ENCODE measurements at regions not wholly inside any gene's neighbourhood (a gene's known extent, or its start where the extent isn't known, plus 50 kb on each side); places are given as distances from the start of the nearest gene placed in this dataset.

DNA sequence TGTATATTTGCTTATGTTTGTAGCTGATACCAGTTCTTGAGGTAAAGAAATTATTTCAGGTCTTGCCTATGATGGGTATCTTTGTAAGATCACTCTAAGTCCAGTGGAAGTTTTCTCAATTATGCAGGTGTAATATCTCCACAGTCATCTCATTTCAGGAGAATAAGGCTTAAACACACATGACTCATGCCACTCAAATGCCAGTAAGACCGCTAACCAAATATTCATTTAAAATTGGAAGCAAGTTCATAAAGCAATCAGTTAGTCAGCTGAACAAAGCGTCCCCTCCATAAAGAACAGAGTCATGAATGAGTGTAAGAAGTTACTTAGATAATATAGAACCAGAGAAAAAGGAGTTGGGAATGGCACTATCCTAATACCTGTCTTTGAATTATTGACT is 248.7 kb downstream of the LURAP1L start:
- TF ChIP-seq, protein P1, sequence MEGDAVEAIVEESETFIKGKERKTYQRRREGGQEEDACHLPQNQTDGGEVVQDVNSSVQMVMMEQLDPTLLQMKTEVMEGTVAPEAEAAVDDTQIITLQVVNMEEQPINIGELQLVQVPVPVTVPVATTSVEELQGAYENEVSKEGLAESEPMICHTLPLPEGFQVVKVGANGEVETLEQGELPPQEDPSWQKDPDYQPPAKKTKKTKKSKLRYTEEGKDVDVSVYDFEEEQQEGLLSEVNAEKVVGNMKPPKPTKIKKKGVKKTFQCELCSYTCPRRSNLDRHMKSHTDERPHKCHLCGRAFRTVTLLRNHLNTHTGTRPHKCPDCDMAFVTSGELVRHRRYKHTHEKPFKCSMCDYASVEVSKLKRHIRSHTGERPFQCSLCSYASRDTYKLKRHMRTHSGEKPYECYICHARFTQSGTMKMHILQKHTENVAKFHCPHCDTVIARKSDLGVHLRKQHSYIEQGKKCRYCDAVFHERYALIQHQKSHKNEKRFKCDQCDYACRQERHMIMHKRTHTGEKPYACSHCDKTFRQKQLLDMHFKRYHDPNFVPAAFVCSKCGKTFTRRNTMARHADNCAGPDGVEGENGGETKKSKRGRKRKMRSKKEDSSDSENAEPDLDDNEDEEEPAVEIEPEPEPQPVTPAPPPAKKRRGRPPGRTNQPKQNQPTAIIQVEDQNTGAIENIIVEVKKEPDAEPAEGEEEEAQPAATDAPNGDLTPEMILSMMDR (conservative IDR thresholded peaks at IDR 0.05): no peak
- TF ChIP-seq ZFX (IDR thresholded peaks at IDR 0.05): no peak

All from C4-2B (cell line).